Heart left ventricle (tissue), 16 donors: ENCODE measurements at regions not wholly inside any gene's neighbourhood (a gene's known extent, or its start where the extent isn't known, plus 50 kb on each side); places are given as distances from the start of the nearest gene placed in this dataset.

ENCODE experiments used
- ATAC-seq, 4 donors: fragments of 200-7000 bp; cut with Tn5 transposase; one replicate each; pipeline ENCODE4 v1.9.1; 2020 to 2022; ENCODE audit warnings: moderate library complexity in 4 of 4, mild to moderate bottlenecking in 3 of 4, moderate number of reproducible peaks in 1 of 4
- DNase-seq, 5 donors: peaks; one replicate each; pipeline ENCODE4 v3.0.0-alpha.2; 2020
- H3K27ac ChIP-seq, 12 donors: fragments of 200-600 bp; sonication (generic) in 4 of 12; one replicate each; pipeline versions ENCODE4 v1.5.0 to v1.8.0; 2016 to 2022; ENCODE audit warnings: mild to moderate bottlenecking in 2 of 12
- H3K27me3 ChIP-seq, 9 donors: fragments of 200-600 bp; sonication (generic) in 2 of 9; one replicate each; pipeline versions ENCODE4 v1.5.1 to v1.8.0; 2016 to 2022; ENCODE audit warnings: mild to moderate bottlenecking in 3 of 9
- H3K36me3 ChIP-seq, 9 donors: fragments of 200-600 bp; sonication (generic) in 2 of 9; one replicate each; pipeline versions ENCODE4 v1.5.0 to v1.8.0; 2018 to 2022; ENCODE audit warnings: mild to moderate bottlenecking in 2 of 9
- H3K4me1 ChIP-seq, 12 donors: fragments of 200-600 bp; sonication (generic) in 4 of 12; one replicate each; pipeline versions ENCODE4 v1.5.0 to v1.8.0; 2016 to 2022; ENCODE audit warnings: mild to moderate bottlenecking in 3 of 12
- H3K4me3 ChIP-seq, 12 donors: fragments of 200-600 bp; sonication (generic) in 4 of 12; one replicate each; pipeline versions ENCODE4 v1.5.0 to v1.8.0; 2017 to 2022; ENCODE audit warnings: mild to moderate bottlenecking in 9 of 12, moderate library complexity in 4 of 12
- H3K9me3 ChIP-seq, 12 donors: fragments of 200-600 bp; sonication (generic) in 4 of 12; one replicate each; pipeline versions ENCODE4 v1.5.0 to v1.8.0; 2016 to 2022; ENCODE audit warnings: mild to moderate bottlenecking in 1 of 12
- CTCF ChIP-seq, 12 donors: fragments of 200-600 bp; sonication (generic) in 4 of 12; IDR thresholded peaks; one replicate each; pipeline versions ENCODE4 v1.5.0 to v1.8.0; 2018 to 2022; ENCODE audit warnings: antibody characterized with exemption in 12 of 12, mild to moderate bottlenecking in 5 of 12
- POLR2A ChIP-seq, 2 donors: fragments of 450-650 bp; IDR thresholded peaks; one replicate each; pipeline ENCODE4 v1.6.1; 2017; ENCODE audit warnings: antibody characterized with exemption in 2 of 2, mild to moderate bottlenecking in 2 of 2, moderate library complexity in 2 of 2
- WGBS, 4 donors: extraction: QIAGEN DNeasy Blood & Tissue Kit in 2 of 4; methylation state at CpG; one replicate each; pipeline versions ENCODE4 v1.1.5 to v1.1.7; 2013 to 2018; 5-methylcytosine and 5-hydroxymethylcytosine counted together
- intact Hi-C, 10 donors: fragments of 100-400 bp; cut with DNase I; formaldehyde crosslinking; loops; one replicate each; pipeline versions ENCODE4 v1.11.1 to v1.14.2; 2022
- donor health status: ischemic (EF 13 %, LVEDD 7.1; RV severe dilation, severe dysfunction).
- donor health status: healthy with polysubstance abuse.
- donor health status: DM: no; HTN: yes; CAD: no.
- donor health status: DM: no; HTN: no; CAD: no.
- donor health status: ischemic (EF 25% LVEDD 6.9; RV normal size, moderate dysfunction).
- donor health status: ischemic (EF 25% LVEDD 5.7; RV mildly dilated, moderate dysfunction).
- donor health status: healthy.
- donor health status: DM: yes; HTN: yes; CAD: no.
- donor health status: ischemic (EF 35%, LVEDD 5.7; RV mildly dilated, moderate dysfunction).
- donor health status: nonischemic (EF 11% LVEDD 7.7; RV severe dilation, severe dysfunction).
- donor health status: DM: yes; HTN: yes; CAD: no.
- donor health status: PGD.
- donor health status: ischemic (EF 29% LVEDD 5.4; RV normal size, mild dysfunction).
- donor health status: nonischemic (EF 23%, LVEDD 6.1; RV moderate dilation, normal function).

- no peak for DNase-seq
- Histone ChIP-seq H3K4me3 (no peak overlapping the region), H3K4me1 (peaks cover 0 to 9% (median 0%) of the 10 kb centered on the region in 12 donors), H3K36me3 (no peaks in the 10 kb centered on the region), H3K27me3 (no peaks in the 10 kb centered on the region), H3K9me3 (no peaks in the 10 kb centered on the region), H3K27ac (no peak overlapping the region)
- 90 to 93% (median 91%) methylated on average over 5 of the region's 5 CpGs for WGBS, 4 donors
- intact Hi-C loops: no loop called here
- no peak for ATAC-seq
- TF ChIP-seq CTCF (IDR thresholded peaks at IDR 0.05) (no peak), POLR2A (IDR thresholded peaks at IDR 0.05) (no peak)
These were observed 55.5 kb upstream of the ADAMTS9 start for GRCh38 chr3:64743156-64743886.

- Histone ChIP-seq H3K9me3 (no peaks in the 10 kb centered on the region), H3K4me3 (no peak overlapping the region), H3K36me3 (no peaks in the 10 kb centered on the region), H3K4me1 (peaks cover 0 to 3% (median 0%) of the 10 kb centered on the region in 12 donors), H3K27me3 (no peaks in the 10 kb centered on the region), H3K27ac (peak overlapping the region in 1 of 12 donors; percentile 51)
- 72 to 96% (median 89%) methylated on average over 1 of the region's 1 CpG for WGBS, 4 donors
- TF ChIP-seq POLR2A (IDR thresholded peaks at IDR 0.05) (no peak), CTCF (IDR thresholded peaks at IDR 0.05) (no peak)
- DNase-seq (peak in 1 of 5 donors; percentile 30), ATAC-seq (peak in 1 of 4 donors; percentile 22)
- intact Hi-C loops: no loop called here
These were observed 53.5 kb upstream of the ADAMTS9 start for GRCh38 chr3:64741341-64741740.

GRCh38 chr3:64739971-64740631, 52.3 kb upstream of the ADAMTS9 start:
- 81 to 89% (median 82%) methylated on average over 11 of the region's 11 CpGs for WGBS, 4 donors
- H3K4me3 ChIP-seq: no peak overlapping the region
- peak overlapping the region in 1 of 12 donors; percentile 51 for H3K27ac ChIP-seq
- DNase-seq (no peak), ATAC-seq (peak in 3 of 4 donors; percentile 30 to 73 (median 33))
- peaks cover 0 to 3% (median 0%) of the 10 kb centered on the region in 12 donors for H3K4me1 ChIP-seq
- no peaks in the 10 kb centered on the region for H3K9me3 ChIP-seq
- H3K36me3 ChIP-seq: no peaks in the 10 kb centered on the region
- H3K27me3 ChIP-seq: no peaks in the 10 kb centered on the region
- intact Hi-C loops: loop anchor here in 1 of 10 donors (5.0 kb wide), 1 partner anchor 72 kb away; no protein-coding TSS in a partner anchor
- TF ChIP-seq CTCF (IDR thresholded peaks at IDR 0.05) (no peak), POLR2A (IDR thresholded peaks at IDR 0.05) (no peak)
